ENCODE measurements at regions not wholly inside any gene's neighbourhood (a gene's known extent, or its start where the extent isn't known, plus 50 kb on each side); places are given as distances from the start of the nearest gene placed in this dataset.

DNA sequence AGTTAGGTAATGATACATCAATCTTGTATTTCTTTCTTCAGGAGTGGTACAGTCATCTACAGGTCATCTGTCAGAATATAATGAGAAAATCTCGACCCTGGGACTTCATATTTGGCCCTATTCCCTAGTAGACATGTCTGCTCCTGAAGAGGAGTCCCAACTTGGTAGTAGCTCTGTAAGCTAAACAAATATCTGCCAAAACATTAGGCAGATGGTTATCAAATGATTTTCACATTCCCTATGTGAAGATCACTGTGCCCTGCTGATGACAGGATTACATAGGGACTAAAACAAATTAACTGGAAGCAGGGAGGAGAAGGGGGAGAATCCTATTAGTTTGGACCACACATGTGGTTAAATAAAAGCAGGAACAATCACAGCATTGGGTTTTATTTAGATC, 138.6 kb upstream of the NFIB start:
- no peak for DNase-seq (ENCODE audit: low read depth)
- H3K4me3 ChIP-seq (ENCODE audit: low read length), result no peak overlapping the region
- TF ChIP-seq, protein P1, sequence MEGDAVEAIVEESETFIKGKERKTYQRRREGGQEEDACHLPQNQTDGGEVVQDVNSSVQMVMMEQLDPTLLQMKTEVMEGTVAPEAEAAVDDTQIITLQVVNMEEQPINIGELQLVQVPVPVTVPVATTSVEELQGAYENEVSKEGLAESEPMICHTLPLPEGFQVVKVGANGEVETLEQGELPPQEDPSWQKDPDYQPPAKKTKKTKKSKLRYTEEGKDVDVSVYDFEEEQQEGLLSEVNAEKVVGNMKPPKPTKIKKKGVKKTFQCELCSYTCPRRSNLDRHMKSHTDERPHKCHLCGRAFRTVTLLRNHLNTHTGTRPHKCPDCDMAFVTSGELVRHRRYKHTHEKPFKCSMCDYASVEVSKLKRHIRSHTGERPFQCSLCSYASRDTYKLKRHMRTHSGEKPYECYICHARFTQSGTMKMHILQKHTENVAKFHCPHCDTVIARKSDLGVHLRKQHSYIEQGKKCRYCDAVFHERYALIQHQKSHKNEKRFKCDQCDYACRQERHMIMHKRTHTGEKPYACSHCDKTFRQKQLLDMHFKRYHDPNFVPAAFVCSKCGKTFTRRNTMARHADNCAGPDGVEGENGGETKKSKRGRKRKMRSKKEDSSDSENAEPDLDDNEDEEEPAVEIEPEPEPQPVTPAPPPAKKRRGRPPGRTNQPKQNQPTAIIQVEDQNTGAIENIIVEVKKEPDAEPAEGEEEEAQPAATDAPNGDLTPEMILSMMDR (conservative IDR thresholded peaks at IDR 0.05; ENCODE audit: low read depth, low read length), result no peak

DNA sequence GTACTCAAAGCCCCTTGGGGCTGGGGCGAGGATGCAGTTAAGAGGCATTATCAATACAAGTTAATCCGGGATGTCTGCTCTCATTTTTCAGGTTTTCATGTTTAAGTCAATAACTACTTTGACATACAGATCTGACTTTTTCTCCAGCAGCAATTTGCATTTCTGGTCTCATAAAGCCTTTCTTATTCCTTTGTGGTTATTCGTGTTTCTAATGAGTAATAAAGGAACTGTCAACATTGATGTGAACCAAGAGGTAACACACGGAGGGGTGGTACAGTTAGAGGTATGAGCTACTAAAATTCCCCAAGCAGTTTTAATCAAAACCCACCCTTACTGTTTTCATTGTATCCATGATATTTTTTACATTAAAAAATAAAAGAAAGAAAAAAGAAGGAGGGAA, 138.0 kb upstream of the NFIB start:
- TF ChIP-seq, protein P1 (conservative IDR thresholded peaks at IDR 0.05; ENCODE audit: low read depth, low read length), result no peak
- no peak overlapping the region for H3K4me3 ChIP-seq (ENCODE audit: low read length)
- DNase-seq (ENCODE audit: low read depth), result no peak

DNA sequence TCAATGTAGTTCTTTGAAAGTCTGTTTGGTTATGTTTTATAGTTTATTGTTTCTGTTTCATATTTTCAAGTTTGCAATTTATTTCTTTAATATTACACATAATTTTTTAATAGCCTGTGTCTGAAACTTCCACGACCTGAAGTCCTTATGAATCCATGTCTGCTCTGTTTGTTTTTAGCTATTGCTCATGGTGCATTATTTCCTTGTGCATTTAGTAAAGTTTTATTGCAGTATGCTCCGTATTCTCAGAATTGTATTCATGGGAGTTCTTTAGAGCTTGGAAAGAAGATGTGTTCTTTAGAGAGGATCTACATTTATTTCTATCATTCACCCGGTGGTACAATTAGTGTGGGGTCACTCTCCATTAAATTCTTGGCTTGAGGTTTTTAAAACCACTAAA, 133.2 kb upstream of the NFIB start:
- H3K4me3 ChIP-seq (ENCODE audit: low read length), result no peak overlapping the region
- no peak for DNase-seq (ENCODE audit: low read depth)
- TF ChIP-seq, protein P1 (conservative IDR thresholded peaks at IDR 0.05; ENCODE audit: low read depth, low read length), result no peak

DNA sequence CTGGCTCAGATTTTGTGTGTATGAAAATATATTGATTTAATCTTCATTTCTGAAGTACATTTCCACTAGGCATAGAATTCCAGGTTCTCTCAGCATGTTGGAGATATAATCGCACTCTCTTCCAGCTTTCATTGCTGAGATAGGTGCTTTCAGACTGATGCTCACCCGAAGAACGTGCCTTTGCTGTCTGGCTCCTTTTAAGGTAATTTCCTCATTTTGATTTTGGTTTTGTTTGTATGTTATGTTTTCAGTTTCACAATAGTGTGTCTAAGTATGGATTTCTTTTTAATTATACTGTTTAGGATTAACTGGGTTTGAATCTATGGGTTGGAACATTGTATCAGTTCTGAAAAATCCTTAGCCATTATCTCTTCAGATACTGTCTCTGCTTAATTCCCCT, 132.0 kb upstream of the NFIB start:
- DNase-seq (ENCODE audit: low read depth), result no peak
- TF ChIP-seq, protein P1 (conservative IDR thresholded peaks at IDR 0.05; ENCODE audit: low read depth, low read length), result no peak
- no peak overlapping the region for H3K4me3 ChIP-seq (ENCODE audit: low read length)

DNA sequence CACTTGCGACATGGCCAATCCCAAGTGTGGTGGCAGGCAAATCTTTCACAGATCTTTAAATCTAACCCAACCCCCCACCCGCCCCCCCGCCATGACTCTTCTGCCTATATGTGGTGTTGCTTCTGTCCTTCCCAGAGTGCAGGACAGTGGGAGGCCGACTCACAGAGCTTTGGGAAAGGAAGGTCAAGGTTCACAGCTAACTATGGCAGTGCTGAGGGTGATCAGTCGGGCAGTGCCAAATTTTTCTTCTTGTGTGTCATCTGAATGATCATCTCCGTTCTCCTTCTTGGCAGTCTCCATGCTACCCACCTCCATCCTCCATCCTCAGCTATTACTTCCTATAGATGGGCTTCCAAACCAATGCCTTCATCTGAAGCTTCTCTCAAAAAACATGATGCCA, 129.0 kb upstream of the NFIB start:
- no peak for DNase-seq (ENCODE audit: low read depth)
- TF ChIP-seq, protein P1 (conservative IDR thresholded peaks at IDR 0.05; ENCODE audit: low read depth, low read length), result no peak
- H3K4me3 ChIP-seq (ENCODE audit: low read length), result no peak overlapping the region

DNA sequence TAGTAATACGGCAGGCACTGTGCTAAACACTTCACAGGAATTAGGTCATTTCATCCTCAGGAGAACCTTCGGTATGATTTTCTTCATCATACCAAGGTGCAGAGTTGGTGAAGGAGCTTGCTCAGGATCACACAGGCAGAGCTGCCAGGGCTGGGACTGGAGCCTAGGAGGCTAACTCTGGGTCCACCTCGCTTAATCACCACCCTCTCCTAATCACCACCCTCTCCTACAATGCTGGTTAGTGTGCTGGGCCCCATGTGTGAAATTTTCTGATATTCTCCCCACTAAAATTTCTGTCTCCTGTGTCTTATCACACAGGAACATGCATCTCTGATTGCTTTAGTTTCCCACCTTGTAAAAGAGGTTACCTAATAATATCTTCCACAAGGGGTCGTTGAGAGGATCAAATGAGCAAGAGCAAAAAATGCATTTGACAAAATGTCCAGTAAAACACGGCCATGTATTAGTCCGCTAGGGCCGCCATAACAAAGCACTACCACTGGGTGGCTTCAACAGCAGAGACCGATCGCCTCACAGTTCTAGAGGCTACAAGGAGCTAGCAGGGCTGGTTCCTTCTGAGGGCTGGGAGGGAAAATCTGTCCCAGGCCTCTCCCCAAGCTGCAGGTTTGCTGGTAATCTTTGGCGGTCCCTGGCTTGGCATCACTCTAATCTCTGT, 128.2 kb upstream of the NFIB start:
- DNase-seq (ENCODE audit: low read depth), result no peak
- no peak overlapping the region for H3K4me3 ChIP-seq (ENCODE audit: low read length)
- TF ChIP-seq, protein P1 (conservative IDR thresholded peaks at IDR 0.05; ENCODE audit: low read depth, low read length), result peak; percentile 28

DNA sequence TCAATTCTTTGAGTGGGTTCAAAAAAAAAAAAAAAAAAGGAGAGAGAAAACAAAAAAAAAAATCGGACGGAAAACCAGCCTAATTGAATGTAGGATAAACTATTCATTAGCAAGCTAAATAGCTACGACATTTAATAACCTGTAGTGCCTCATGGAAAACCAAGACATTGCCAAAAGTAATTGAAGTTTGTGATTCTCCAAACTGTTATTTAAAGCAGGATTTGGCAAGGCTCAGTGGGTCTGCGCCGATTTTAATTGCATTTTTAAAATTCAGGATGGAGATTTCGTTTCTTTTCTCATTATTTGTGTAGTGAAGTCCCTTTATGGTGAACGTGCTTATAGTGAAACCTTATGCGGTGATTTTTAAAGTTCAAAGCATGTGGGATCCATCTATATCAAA, 127.2 kb upstream of the NFIB start:
- DNase-seq (ENCODE audit: low read depth), result no peak
- TF ChIP-seq, protein P1 (conservative IDR thresholded peaks at IDR 0.05; ENCODE audit: low read depth, low read length), result no peak
- H3K4me3 ChIP-seq (ENCODE audit: low read length), result no peak overlapping the region

Data from retinal pigment epithelial cell (primary cell).